DND-41 (cell line): ENCODE measurements at regions not wholly inside any gene's neighbourhood (a gene's known extent, or its start where the extent isn't known, plus 50 kb on each side); places are given as distances from the start of the nearest gene placed in this dataset.

Experiments
- EZH2 ChIP-seq: IDR thresholded peaks from 3 replicates; pipeline ENCODE4 v1.6.1; 2012; ENCODE audit warnings: borderline replicate concordance, low read depth, mild to moderate bottlenecking, moderate library complexity, low read length, inconsistent platforms; ENCODE audit not compliant: severe bottlenecking
- TF ChIP-seq, protein P1 (sequence below): IDR thresholded peaks from 2 replicates; pipeline ENCODE4 v1.5.1; 2012; ENCODE audit warnings: borderline replicate concordance, low read length, moderate library complexity, mild to moderate bottlenecking; ENCODE audit not compliant: poor library complexity, severe bottlenecking; ENCODE audit errors: extremely low read depth

DNA sequence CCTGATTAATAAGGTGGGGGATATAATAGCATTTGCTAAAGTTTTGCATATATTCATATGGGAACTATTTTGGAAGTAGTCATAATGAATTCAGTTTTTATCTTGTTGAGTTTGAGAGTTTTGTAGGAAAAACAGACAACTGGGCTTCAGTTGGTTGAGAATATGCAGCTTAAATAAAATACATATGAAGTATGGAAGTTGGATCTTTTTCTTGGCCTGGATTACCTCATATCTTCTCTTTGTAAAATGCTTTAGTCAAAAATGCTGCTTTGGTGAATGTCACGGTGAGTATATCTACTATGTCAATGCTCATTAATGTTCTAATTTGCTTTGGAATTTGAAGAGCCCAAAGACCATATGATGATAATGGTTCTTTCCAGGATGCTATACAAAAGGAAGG lies 552.2 kb upstream of the LMO3 start:
- TF ChIP-seq, protein P1, sequence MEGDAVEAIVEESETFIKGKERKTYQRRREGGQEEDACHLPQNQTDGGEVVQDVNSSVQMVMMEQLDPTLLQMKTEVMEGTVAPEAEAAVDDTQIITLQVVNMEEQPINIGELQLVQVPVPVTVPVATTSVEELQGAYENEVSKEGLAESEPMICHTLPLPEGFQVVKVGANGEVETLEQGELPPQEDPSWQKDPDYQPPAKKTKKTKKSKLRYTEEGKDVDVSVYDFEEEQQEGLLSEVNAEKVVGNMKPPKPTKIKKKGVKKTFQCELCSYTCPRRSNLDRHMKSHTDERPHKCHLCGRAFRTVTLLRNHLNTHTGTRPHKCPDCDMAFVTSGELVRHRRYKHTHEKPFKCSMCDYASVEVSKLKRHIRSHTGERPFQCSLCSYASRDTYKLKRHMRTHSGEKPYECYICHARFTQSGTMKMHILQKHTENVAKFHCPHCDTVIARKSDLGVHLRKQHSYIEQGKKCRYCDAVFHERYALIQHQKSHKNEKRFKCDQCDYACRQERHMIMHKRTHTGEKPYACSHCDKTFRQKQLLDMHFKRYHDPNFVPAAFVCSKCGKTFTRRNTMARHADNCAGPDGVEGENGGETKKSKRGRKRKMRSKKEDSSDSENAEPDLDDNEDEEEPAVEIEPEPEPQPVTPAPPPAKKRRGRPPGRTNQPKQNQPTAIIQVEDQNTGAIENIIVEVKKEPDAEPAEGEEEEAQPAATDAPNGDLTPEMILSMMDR: no peak
- no peak for TF ChIP-seq EZH2
